ENCODE measurements at regions not wholly inside any gene's neighbourhood (a gene's known extent, or its start where the extent isn't known, plus 50 kb on each side); places are given as distances from the start of the nearest gene placed in this dataset.

DNA sequence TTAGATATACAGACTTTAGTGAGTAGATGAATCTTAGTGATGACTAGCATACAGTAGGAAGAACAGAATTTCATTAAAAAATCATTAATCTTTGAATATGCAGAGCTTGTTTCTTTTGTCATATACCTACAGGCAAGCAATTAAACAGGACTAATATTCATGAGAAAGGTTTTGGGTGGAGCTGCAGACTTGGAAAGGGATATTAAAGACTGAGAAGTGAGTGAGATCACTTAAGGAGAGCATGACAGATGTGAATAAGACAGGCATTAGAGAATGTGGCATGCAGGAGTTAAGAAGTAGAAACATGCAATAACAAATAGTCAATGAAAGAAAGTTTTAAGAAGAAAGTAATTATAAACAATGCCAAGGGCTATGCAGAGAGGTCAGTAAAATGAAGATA is 187.7 kb downstream of the TMTC3 start:
- TF ChIP-seq, protein P1, sequence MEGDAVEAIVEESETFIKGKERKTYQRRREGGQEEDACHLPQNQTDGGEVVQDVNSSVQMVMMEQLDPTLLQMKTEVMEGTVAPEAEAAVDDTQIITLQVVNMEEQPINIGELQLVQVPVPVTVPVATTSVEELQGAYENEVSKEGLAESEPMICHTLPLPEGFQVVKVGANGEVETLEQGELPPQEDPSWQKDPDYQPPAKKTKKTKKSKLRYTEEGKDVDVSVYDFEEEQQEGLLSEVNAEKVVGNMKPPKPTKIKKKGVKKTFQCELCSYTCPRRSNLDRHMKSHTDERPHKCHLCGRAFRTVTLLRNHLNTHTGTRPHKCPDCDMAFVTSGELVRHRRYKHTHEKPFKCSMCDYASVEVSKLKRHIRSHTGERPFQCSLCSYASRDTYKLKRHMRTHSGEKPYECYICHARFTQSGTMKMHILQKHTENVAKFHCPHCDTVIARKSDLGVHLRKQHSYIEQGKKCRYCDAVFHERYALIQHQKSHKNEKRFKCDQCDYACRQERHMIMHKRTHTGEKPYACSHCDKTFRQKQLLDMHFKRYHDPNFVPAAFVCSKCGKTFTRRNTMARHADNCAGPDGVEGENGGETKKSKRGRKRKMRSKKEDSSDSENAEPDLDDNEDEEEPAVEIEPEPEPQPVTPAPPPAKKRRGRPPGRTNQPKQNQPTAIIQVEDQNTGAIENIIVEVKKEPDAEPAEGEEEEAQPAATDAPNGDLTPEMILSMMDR (IDR thresholded peaks at IDR 0.05) = no peak
- TF ChIP-seq POLR2A (IDR thresholded peaks at IDR 0.05) = no peak

Measured in adrenal gland (tissue), 5 donors.